ENCODE measurements at regions not wholly inside any gene's neighbourhood (a gene's known extent, or its start where the extent isn't known, plus 50 kb on each side); places are given as distances from the start of the nearest gene placed in this dataset.
A peak's percentile ranks its signal among the peaks of the same experiment; 100 is the strongest.

GRCh38 chr3:77913524-77914174 is 873.8 kb downstream of the ROBO2 start:
- H3K4me3 ChIP-seq (replicated peaks in 1 of 2; ENCODE audit: low read depth in 2 of 2, low read length in 2 of 2) = no peak overlapping the region
- TF ChIP-seq CTCF (IDR thresholded peaks at IDR 0.05; ENCODE audit: low read depth, low read length) = no peak
- DNase-seq (ENCODE audit: low read depth in 2 of 2) = no peak

GRCh38 chr3:77915336-77915735 is 875.4 kb downstream of the ROBO2 start:
- DNase-seq (ENCODE audit: low read depth in 2 of 2) = no peak
- no peak overlapping the region for H3K4me3 ChIP-seq (replicated peaks in 1 of 2; ENCODE audit: low read depth in 2 of 2, low read length in 2 of 2)
- no peak for TF ChIP-seq CTCF (IDR thresholded peaks at IDR 0.05; ENCODE audit: low read depth, low read length)

- no peak for DNase-seq (ENCODE audit: low read depth in 2 of 2)
- no peak for TF ChIP-seq CTCF (IDR thresholded peaks at IDR 0.05; ENCODE audit: low read depth, low read length)
- no peak overlapping the region for H3K4me3 ChIP-seq (replicated peaks in 1 of 2; ENCODE audit: low read depth in 2 of 2, low read length in 2 of 2)
These were observed 877.3 kb downstream of the ROBO2 start for GRCh38 chr3:77917225-77917624.

GRCh38 chr3:77919244-77919643 is 879.3 kb downstream of the ROBO2 start:
- TF ChIP-seq CTCF (IDR thresholded peaks at IDR 0.05; ENCODE audit: low read depth, low read length) = no peak
- no peak for DNase-seq (ENCODE audit: low read depth in 2 of 2)
- no peak overlapping the region for H3K4me3 ChIP-seq (replicated peaks in 1 of 2; ENCODE audit: low read depth in 2 of 2, low read length in 2 of 2)

- no peak for TF ChIP-seq CTCF (IDR thresholded peaks at IDR 0.05; ENCODE audit: low read depth, low read length)
- peak in 1 of 2 donors; percentile 12 for DNase-seq (ENCODE audit: low read depth in 2 of 2)
- no peak overlapping the region for H3K4me3 ChIP-seq (replicated peaks in 1 of 2; ENCODE audit: low read depth in 2 of 2, low read length in 2 of 2)
These were observed 891.5 kb downstream of the ROBO2 start for GRCh38 chr3:77931255-77932009.

GRCh38 chr3:77932926-77933325 is 893.0 kb downstream of the ROBO2 start:
- H3K4me3 ChIP-seq (replicated peaks in 1 of 2; ENCODE audit: low read depth in 2 of 2, low read length in 2 of 2) = no peak overlapping the region
- TF ChIP-seq CTCF (IDR thresholded peaks at IDR 0.05; ENCODE audit: low read depth, low read length) = no peak
- DNase-seq (ENCODE audit: low read depth in 2 of 2) = no peak

Data from cardiac fibroblast (primary cell).